GM19099 (cell line): ENCODE measurements at regions not wholly inside any gene's neighbourhood (a gene's known extent, or its start where the extent isn't known, plus 50 kb on each side); places are given as distances from the start of the nearest gene placed in this dataset.

ENCODE experiments used
- POLR2A ChIP-seq: IDR thresholded peaks from 3 replicates; pipeline ENCODE4 v1.6.1; 2011; ENCODE audit warnings: low read depth; ENCODE audit not compliant: insufficient read length; ENCODE audit errors: extremely low read depth

GRCh38 chr2:160912276-160912675, 248.0 kb upstream of the TANK start:
- no peak for TF ChIP-seq POLR2A

GRCh38 chr2:160913323-160913722, 246.9 kb upstream of the TANK start:
- TF ChIP-seq POLR2A: no peak

GRCh38 chr2:160914217-160914616, 246.0 kb upstream of the TANK start:
- no peak for TF ChIP-seq POLR2A

DNA sequence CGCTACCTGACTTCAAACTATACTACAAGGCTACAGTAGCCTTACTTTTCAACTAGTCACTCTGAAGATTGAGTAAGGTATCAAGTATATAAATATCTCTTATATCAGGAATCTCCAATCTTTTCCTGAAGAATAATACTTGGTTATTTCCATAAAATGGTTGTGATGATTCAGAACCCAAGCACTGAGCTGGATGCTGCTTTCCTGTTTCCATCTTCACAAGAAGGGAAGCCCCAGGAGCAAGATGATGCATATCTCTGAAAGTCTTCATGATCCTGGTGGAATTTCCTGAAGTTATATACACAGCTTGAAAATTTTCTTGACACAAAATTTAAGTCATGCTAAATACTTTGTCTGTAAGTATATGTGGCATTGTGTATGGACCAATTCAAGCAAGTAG, 243.9 kb upstream of the TANK start:
- no peak for TF ChIP-seq POLR2A

GRCh38 chr2:160917850-160918249, 242.4 kb upstream of the TANK start:
- no peak for TF ChIP-seq POLR2A

GRCh38 chr2:160918258-160918657, 242.0 kb upstream of the TANK start:
- TF ChIP-seq POLR2A: no peak

DNA sequence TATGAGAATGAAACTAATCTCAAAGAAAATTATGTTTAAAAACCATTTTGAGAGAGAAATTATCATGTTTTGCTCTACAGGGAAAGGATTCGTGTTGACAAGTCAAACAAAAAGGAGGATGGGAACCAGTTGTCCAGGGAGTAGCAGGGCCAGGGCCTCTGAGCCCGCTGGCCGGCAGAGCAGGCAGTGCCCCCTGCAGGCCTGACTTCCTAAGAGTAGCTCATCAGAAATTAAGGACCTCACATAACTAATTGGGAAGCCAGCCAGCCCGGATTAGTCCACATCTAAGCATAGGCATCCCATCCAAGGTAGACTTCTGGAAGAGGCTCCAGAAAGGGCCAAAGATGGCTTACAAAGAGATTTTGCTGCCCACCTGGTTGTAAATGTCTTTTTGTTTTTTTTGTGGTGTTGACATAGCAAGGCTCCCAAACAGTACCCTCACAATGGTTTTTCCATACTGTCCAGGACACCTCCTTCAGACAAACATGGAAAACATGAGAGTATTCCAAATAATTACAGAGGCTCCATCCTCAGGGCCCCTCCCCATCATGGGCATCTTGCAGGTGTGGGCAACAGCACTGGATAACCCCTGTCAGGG, 241.2 kb upstream of the TANK start:
- TF ChIP-seq POLR2A: no peak

GRCh38 chr2:160920061-160920460, 240.2 kb upstream of the TANK start:
- no peak for TF ChIP-seq POLR2A

GRCh38 chr2:160920791-160921303, 239.4 kb upstream of the TANK start:
- TF ChIP-seq POLR2A: no peak

- no peak for TF ChIP-seq POLR2A
Measured at GRCh38 chr2:160921386-160921964, 238.8 kb upstream of the TANK start.

GRCh38 chr2:160924936-160925353, 235.3 kb upstream of the TANK start:
- TF ChIP-seq POLR2A: no peak

GRCh38 chr2:160925956-160926355, 234.3 kb upstream of the TANK start:
- TF ChIP-seq POLR2A: no peak

DNA sequence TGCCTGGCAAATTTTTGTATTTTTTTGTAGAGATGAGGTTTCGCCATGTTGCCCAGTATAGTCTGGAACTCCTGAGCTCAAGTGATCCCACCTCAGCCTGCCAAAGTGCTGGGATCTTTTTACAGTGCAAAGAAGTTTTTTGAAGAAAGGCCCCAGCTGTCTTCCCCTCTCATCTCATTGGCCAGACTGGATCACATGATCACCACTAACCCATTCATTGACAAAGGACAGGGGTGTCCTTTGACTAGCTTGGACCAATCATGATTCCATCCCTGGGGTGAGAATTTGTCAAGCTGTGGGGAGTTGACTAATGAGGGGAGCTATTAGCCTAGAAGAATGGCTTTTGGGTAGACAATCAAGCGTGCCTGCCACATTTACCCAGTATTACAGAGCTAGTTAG, 232.9 kb upstream of the TANK start:
- TF ChIP-seq POLR2A: no peak

- no peak for TF ChIP-seq POLR2A
Measured at GRCh38 chr2:160928854-160929301, 231.3 kb upstream of the TANK start.

DNA sequence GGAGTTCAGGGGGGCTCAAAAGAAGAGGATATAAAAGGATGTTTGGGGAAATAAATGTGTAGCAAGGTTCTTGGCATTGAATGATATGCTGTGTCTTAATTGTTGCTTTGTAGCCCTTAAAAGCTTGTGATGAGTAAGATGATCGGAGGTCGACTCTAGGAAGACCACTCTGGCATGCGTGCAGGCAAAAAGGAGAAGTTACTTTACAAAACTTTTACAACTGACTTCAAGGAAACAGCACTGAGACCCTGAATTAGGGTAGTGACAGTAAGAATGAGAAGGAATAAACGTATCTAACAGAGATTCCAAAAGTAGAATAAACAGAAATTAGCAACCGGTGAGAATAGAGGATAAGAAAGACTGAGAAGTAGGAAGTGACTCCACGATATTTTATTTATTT, 228.7 kb upstream of the TANK start:
- no peak for TF ChIP-seq POLR2A

DNA sequence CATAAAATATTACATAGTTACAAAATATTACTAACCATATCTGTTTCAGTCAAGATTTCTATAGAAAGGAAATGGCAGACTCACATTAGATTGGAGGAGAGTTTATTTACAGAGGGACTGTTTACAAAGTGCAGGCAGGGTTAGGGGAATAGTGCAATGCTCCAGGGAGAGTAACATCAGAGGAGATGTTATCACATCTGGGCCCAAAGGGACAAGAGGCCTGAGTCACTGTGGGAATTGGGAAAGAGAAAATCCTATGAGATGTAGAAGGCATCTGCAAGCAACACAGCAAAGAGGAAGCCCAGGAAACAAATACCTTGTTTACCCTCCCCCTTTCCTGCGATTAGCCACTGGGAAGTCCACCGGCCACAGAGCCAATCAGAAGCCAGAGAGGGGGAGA, 227.3 kb upstream of the TANK start:
- no peak for TF ChIP-seq POLR2A

DNA sequence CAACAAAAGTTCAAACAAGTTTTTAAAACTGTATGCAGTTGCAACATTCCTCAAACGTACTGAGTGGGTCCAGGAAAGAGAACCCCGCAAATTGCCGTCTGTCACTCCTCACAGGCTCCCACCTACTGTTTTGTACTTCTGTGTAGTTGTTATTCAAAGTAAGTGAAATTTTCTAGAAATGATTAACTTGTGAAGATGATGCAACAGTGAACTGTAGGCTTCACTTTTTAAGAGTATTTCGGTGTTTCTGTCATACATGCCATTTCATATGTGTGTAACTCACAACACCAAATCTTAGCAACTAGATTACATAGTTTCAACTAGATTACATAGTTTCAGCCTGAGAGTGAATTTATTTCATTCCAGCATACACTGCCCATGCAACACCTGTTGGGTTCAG, 226.0 kb upstream of the TANK start:
- TF ChIP-seq POLR2A: no peak
